Panc1 (cell line): ENCODE measurements at regions not wholly inside any gene's neighbourhood (a gene's known extent, or its start where the extent isn't known, plus 50 kb on each side); places are given as distances from the start of the nearest gene placed in this dataset.

Experiments used
- POLR2AphosphoS5 ChIP-seq: IDR thresholded peaks from 2 replicates; pipeline ENCODE4 v1.6.1; 2012; ENCODE audit warnings: mild to moderate bottlenecking, low read depth, low read length, moderate library complexity
- TCF7L2 ChIP-seq: IDR thresholded peaks from 2 replicates; pipeline ENCODE4 v1.6.1; 2011; ENCODE audit warnings: mild to moderate bottlenecking, low read depth, low read length, inconsistent platforms
- TF ChIP-seq, protein P1 (sequence below): fragments of 450-650 bp; IDR thresholded peaks from 2 replicates; pipeline ENCODE4 v1.5.1; 2017; ENCODE audit warnings: mild to moderate bottlenecking
- TF ChIP-seq, protein P2 (sequence below), 2 experiments: IDR thresholded peaks; 2 replicates each; pipeline ENCODE4 v1.6.1; 2011 to 2012; ENCODE audit warnings: low read depth in 2 of 2, control low read depth in 1 of 2, low read length in 1 of 2, mild to moderate bottlenecking in 1 of 2, moderate library complexity in 1 of 2; ENCODE audit not compliant: insufficient read depth in 1 of 2

DNA sequence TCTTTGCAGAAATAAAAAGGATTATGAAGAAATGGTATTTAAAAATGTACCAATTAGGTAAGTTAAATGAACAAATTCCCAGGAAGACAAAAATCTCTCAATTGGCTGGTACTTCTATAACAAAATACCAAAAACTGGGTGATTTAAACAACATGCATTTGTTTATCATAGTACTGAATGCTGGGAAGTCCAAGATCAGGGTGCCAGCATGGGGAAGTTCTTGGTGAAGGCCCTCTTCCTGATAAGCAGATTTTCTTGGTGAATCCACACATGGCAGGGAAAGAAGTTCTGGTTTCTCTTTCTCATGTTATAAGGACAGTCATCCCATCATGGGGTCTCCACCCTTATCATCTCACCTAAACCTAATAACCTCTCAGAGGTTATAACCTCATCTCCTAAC is 271.6 kb upstream of the SETBP1 start:
- TF ChIP-seq, protein P1, sequence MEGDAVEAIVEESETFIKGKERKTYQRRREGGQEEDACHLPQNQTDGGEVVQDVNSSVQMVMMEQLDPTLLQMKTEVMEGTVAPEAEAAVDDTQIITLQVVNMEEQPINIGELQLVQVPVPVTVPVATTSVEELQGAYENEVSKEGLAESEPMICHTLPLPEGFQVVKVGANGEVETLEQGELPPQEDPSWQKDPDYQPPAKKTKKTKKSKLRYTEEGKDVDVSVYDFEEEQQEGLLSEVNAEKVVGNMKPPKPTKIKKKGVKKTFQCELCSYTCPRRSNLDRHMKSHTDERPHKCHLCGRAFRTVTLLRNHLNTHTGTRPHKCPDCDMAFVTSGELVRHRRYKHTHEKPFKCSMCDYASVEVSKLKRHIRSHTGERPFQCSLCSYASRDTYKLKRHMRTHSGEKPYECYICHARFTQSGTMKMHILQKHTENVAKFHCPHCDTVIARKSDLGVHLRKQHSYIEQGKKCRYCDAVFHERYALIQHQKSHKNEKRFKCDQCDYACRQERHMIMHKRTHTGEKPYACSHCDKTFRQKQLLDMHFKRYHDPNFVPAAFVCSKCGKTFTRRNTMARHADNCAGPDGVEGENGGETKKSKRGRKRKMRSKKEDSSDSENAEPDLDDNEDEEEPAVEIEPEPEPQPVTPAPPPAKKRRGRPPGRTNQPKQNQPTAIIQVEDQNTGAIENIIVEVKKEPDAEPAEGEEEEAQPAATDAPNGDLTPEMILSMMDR = no peak
- TF ChIP-seq TCF7L2 = no peak
- TF ChIP-seq, protein P2, sequence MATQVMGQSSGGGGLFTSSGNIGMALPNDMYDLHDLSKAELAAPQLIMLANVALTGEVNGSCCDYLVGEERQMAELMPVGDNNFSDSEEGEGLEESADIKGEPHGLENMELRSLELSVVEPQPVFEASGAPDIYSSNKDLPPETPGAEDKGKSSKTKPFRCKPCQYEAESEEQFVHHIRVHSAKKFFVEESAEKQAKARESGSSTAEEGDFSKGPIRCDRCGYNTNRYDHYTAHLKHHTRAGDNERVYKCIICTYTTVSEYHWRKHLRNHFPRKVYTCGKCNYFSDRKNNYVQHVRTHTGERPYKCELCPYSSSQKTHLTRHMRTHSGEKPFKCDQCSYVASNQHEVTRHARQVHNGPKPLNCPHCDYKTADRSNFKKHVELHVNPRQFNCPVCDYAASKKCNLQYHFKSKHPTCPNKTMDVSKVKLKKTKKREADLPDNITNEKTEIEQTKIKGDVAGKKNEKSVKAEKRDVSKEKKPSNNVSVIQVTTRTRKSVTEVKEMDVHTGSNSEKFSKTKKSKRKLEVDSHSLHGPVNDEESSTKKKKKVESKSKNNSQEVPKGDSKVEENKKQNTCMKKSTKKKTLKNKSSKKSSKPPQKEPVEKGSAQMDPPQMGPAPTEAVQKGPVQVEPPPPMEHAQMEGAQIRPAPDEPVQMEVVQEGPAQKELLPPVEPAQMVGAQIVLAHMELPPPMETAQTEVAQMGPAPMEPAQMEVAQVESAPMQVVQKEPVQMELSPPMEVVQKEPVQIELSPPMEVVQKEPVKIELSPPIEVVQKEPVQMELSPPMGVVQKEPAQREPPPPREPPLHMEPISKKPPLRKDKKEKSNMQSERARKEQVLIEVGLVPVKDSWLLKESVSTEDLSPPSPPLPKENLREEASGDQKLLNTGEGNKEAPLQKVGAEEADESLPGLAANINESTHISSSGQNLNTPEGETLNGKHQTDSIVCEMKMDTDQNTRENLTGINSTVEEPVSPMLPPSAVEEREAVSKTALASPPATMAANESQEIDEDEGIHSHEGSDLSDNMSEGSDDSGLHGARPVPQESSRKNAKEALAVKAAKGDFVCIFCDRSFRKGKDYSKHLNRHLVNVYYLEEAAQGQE (IDR thresholded peaks at IDR 0.05; ENCODE audit: insufficient read depth in 1 of 2, low read depth in 2 of 2, low read length in 1 of 2) = no peak
- no peak for TF ChIP-seq POLR2AphosphoS5
